ENCODE measurements at regions not wholly inside any gene's neighbourhood (a gene's known extent, or its start where the extent isn't known, plus 50 kb on each side); places are given as distances from the start of the nearest gene placed in this dataset.

- no peak for DNase-seq (ENCODE audit: low read depth, low spot score)
- Histone ChIP-seq H3K9ac (ENCODE audit: control insufficient read depth, extremely low read depth, insufficient read depth, low read length) (no peak overlapping the region), H3K36me3 (ENCODE audit: control insufficient read depth in 2 of 2, extremely low read depth in 1 of 2, insufficient read depth in 2 of 2, low read length in 2 of 2) (no peaks in the 10 kb centered on the region), H3K9me3 (ENCODE audit: control insufficient read depth, low read depth, low read length) (no peaks in the 10 kb centered on the region), H3K27me3 (ENCODE audit: control insufficient read depth, extremely low read depth, insufficient read depth, low read length) (no peaks in the 10 kb centered on the region), H3K4me2 (ENCODE audit: control insufficient read depth, extremely low read depth, insufficient read depth, low read depth, low read length) (no peak overlapping the region), H3K4me3 (ENCODE audit: control insufficient read depth in 2 of 3, extremely low read depth in 1 of 3, insufficient read depth in 2 of 3, low read depth in 1 of 3, low read length in 3 of 3) (no peak overlapping the region), H2AFZ (ENCODE audit: control insufficient read depth, low read length) (no peak overlapping the region), H3K4me1 (ENCODE audit: control insufficient read depth, extremely low read depth, insufficient read depth, low read length) (no peaks in the 10 kb centered on the region), H4K20me1 (ENCODE audit: control insufficient read depth, extremely low read depth, insufficient read depth, low read length) (no peaks in the 10 kb centered on the region), H3K79me2 (ENCODE audit: control insufficient read depth, insufficient read depth, low read length) (no peaks in the 10 kb centered on the region), H3K9me1 (ENCODE audit: control insufficient read depth, extremely low read depth, insufficient read depth, low read length) (no peaks in the 10 kb centered on the region), H3K27ac (ENCODE audit: control insufficient read depth, insufficient read depth, low read length) (no peak overlapping the region)
- FAIRE-seq: no peak
- no peak for TF ChIP-seq EZH2 (IDR thresholded peaks at IDR 0.05; ENCODE audit: low read length)
- TF ChIP-seq, protein P1, sequence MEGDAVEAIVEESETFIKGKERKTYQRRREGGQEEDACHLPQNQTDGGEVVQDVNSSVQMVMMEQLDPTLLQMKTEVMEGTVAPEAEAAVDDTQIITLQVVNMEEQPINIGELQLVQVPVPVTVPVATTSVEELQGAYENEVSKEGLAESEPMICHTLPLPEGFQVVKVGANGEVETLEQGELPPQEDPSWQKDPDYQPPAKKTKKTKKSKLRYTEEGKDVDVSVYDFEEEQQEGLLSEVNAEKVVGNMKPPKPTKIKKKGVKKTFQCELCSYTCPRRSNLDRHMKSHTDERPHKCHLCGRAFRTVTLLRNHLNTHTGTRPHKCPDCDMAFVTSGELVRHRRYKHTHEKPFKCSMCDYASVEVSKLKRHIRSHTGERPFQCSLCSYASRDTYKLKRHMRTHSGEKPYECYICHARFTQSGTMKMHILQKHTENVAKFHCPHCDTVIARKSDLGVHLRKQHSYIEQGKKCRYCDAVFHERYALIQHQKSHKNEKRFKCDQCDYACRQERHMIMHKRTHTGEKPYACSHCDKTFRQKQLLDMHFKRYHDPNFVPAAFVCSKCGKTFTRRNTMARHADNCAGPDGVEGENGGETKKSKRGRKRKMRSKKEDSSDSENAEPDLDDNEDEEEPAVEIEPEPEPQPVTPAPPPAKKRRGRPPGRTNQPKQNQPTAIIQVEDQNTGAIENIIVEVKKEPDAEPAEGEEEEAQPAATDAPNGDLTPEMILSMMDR (optimal IDR thresholded peaks at IDR 0.05 in 1 of 3, IDR thresholded peaks at IDR 0.05 in 1 of 3, conservative IDR thresholded peaks at IDR 0.05 in 1 of 3; ENCODE audit: extremely low read depth in 1 of 3, insufficient read depth in 2 of 3, low read length in 3 of 3): no peak
- dilution Hi-C loops (cut with MboI; ENCODE audit: extremely low pct_ligation_motif_present, low sequenced_read_pairs): no loop called here
Observed at GRCh38 chr10:58106211-58107035, 161.3 kb downstream of the IPMK start.

GRCh38 chr10:58104351-58104751 lies 163.3 kb downstream of the IPMK start:
- H3K9ac ChIP-seq (ENCODE audit: control insufficient read depth, extremely low read depth, insufficient read depth, low read length): no peak overlapping the region
- no peaks in the 10 kb centered on the region for H3K9me3 ChIP-seq (ENCODE audit: control insufficient read depth, low read depth, low read length)
- no peak overlapping the region for H3K4me3 ChIP-seq (ENCODE audit: control insufficient read depth in 2 of 3, extremely low read depth in 1 of 3, insufficient read depth in 2 of 3, low read depth in 1 of 3, low read length in 3 of 3)
- TF ChIP-seq, protein P1 (optimal IDR thresholded peaks at IDR 0.05 in 1 of 3, IDR thresholded peaks at IDR 0.05 in 1 of 3, conservative IDR thresholded peaks at IDR 0.05 in 1 of 3; ENCODE audit: extremely low read depth in 1 of 3, insufficient read depth in 2 of 3, low read length in 3 of 3): no peak
- no peak for TF ChIP-seq EZH2 (IDR thresholded peaks at IDR 0.05; ENCODE audit: low read length)
- H3K9me1 ChIP-seq (ENCODE audit: control insufficient read depth, extremely low read depth, insufficient read depth, low read length): no peaks in the 10 kb centered on the region
- no peak for FAIRE-seq
- H4K20me1 ChIP-seq (ENCODE audit: control insufficient read depth, extremely low read depth, insufficient read depth, low read length): no peaks in the 10 kb centered on the region
- H2AFZ ChIP-seq (ENCODE audit: control insufficient read depth, low read length): no peak overlapping the region
- dilution Hi-C loops (cut with MboI; ENCODE audit: extremely low pct_ligation_motif_present, low sequenced_read_pairs): no loop called here
- H3K4me2 ChIP-seq (ENCODE audit: control insufficient read depth, extremely low read depth, insufficient read depth, low read depth, low read length): no peak overlapping the region
- no peaks in the 10 kb centered on the region for H3K79me2 ChIP-seq (ENCODE audit: control insufficient read depth, insufficient read depth, low read length)
- H3K27me3 ChIP-seq (ENCODE audit: control insufficient read depth, extremely low read depth, insufficient read depth, low read length): no peaks in the 10 kb centered on the region
- no peaks in the 10 kb centered on the region for H3K4me1 ChIP-seq (ENCODE audit: control insufficient read depth, extremely low read depth, insufficient read depth, low read length)
- no peak overlapping the region for H3K27ac ChIP-seq (ENCODE audit: control insufficient read depth, insufficient read depth, low read length)
- H3K36me3 ChIP-seq (ENCODE audit: control insufficient read depth in 2 of 2, extremely low read depth in 1 of 2, insufficient read depth in 2 of 2, low read length in 2 of 2): no peaks in the 10 kb centered on the region
- no peak for DNase-seq (ENCODE audit: low read depth, low spot score)

Measured in keratinocyte (primary cell).